ENCODE measurements at regions not wholly inside any gene's neighbourhood (a gene's known extent, or its start where the extent isn't known, plus 50 kb on each side); places are given as distances from the start of the nearest gene placed in this dataset.

DNA sequence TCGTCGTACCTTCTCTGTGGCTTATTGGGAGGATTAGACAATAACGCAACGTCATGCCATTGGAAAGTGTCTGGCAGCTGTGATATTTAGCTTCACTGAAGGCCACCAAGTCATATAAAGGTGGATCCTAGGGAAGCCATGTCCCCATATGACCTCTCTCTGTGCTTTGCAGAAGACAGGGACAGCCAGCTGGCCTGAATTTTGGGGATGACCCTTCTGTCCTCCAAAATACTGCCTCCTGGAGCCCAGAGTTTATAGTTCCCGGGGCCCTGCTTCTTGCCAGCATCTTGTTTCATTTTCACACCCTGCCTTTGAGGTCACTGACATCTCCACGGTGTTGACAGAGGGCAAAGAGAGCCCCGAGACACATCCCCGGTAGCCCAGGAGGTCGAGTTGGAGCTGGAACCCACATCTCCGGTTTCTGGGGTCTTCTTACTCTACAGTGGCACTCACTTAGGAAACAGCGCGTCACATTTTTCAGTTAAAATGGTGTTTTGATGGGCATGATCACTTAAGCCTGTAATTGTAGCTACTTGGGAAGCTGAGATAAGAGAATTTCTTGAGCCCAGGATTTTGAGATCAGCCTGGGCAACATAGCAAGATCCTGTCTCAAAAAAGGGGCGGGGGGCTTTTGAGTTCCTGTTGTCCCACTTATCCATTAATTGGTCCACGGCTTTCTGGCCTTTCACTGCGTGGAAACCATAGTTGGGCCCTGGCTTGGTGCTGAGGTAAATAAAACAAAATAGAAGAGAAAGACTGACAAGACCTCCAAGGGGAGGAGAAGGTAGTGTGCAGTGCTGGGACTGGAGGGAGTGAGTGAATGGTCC, 101.1 kb downstream of the DDX1 start:
- Histone ChIP-seq H3K4me3 (no peak overlapping the region), H3K4me1 (no peaks in the 10 kb centered on the region), H3K27ac (no peak overlapping the region), H3K4me2 (no peak overlapping the region), H3K9me3 (no peaks in the 10 kb centered on the region)
- DNase-seq (ENCODE audit: low read depth in 1 of 2, low spot score in 1 of 2) (no peak), ATAC-seq (no peak), FAIRE-seq (no peak)
- WGBS (ENCODE audit: missing lambda C conversion rate) = 53% methylated on average over 15 of the region's 15 CpGs
- POLR2A ChIA-PET = no interaction called here
- no peak for TF ChIP-seq BHLHE40 (IDR thresholded peaks at IDR 0.05; ENCODE audit: low read depth, low read length)
- no peak for TF ChIP-seq TFCP2L1 (CRISPR knock-in tag; IDR thresholded peaks at IDR 0.05)
- TF ChIP-seq NR3C1 (IDR thresholded peaks at IDR 0.05) = no peak
- TF ChIP-seq MAZ (IDR thresholded peaks at IDR 0.05; ENCODE audit: borderline replicate concordance, low read depth, low read length) = no peak
- TF ChIP-seq HOXA7 (CRISPR knock-in tag; IDR thresholded peaks at IDR 0.05) = no peak
- no peak for TF ChIP-seq PHF8 (IDR thresholded peaks at IDR 0.05; ENCODE audit: borderline replicate concordance, low read depth)
- CTCF ChIA-PET = interaction anchor here (1.0 to 1.1 kb wide), 2 partner anchors 24 to 50 kb away, joined by 3 read pairs; no protein-coding TSS in a partner anchor

- H3K4me1 ChIP-seq = no peaks in the 10 kb centered on the region
- no peak for TF ChIP-seq KDM5A (IDR thresholded peaks at IDR 0.05)
- TF ChIP-seq EHF (CRISPR knock-in tag; IDR thresholded peaks at IDR 0.05) = no peak
- TF ChIP-seq ZNF302 (CRISPR knock-in tag; IDR thresholded peaks at IDR 0.05) = no peak
- TF ChIP-seq HOXA7 (CRISPR knock-in tag; IDR thresholded peaks at IDR 0.05) = no peak
- no peak for TF ChIP-seq HOXB13 (CRISPR knock-in tag; IDR thresholded peaks at IDR 0.05; ENCODE audit: low read depth)
- TF ChIP-seq HOXB5 (CRISPR knock-in tag; IDR thresholded peaks at IDR 0.05) = no peak
- TF ChIP-seq, protein P1, sequence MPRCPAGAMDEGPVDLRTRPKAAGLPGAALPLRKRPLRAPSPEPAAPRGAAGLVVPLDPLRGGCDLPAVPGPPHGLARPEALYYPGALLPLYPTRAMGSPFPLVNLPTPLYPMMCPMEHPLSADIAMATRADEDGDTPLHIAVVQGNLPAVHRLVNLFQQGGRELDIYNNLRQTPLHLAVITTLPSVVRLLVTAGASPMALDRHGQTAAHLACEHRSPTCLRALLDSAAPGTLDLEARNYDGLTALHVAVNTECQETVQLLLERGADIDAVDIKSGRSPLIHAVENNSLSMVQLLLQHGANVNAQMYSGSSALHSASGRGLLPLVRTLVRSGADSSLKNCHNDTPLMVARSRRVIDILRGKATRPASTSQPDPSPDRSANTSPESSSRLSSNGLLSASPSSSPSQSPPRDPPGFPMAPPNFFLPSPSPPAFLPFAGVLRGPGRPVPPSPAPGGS (IDR thresholded peaks at IDR 0.05) = no peak
- no peak for TF ChIP-seq RNF2 (IDR thresholded peaks at IDR 0.05; ENCODE audit: borderline replicate concordance, low read depth)
- TF ChIP-seq, protein P2, sequence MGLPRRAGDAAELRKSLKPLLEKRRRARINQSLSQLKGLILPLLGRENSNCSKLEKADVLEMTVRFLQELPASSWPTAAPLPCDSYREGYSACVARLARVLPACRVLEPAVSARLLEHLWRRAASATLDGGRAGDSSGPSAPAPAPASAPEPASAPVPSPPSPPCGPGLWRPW (IDR thresholded peaks at IDR 0.05) = no peak
- TF ChIP-seq NR3C1 (IDR thresholded peaks at IDR 0.05) = no peak
- no peak for TF ChIP-seq ZFP36 (IDR thresholded peaks at IDR 0.05; ENCODE audit: borderline replicate concordance, partially characterized antibody)
- no peak for TF ChIP-seq BHLHE40 (IDR thresholded peaks at IDR 0.05; ENCODE audit: low read depth, low read length)
- TF ChIP-seq, protein P3, sequence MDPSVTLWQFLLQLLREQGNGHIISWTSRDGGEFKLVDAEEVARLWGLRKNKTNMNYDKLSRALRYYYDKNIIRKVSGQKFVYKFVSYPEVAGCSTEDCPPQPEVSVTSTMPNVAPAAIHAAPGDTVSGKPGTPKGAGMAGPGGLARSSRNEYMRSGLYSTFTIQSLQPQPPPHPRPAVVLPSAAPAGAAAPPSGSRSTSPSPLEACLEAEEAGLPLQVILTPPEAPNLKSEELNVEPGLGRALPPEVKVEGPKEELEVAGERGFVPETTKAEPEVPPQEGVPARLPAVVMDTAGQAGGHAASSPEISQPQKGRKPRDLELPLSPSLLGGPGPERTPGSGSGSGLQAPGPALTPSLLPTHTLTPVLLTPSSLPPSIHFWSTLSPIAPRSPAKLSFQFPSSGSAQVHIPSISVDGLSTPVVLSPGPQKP (IDR thresholded peaks at IDR 0.05; ENCODE audit: low read depth, low read length) = no peak
- H3K9me3 ChIP-seq = no peaks in the 10 kb centered on the region
- WGBS (ENCODE audit: missing lambda C conversion rate) = 85% methylated on average over 4 of the region's 4 CpGs
- no peak overlapping the region for H3K27ac ChIP-seq
- ChIA-PET CTCF (no interaction called here), POLR2A (no interaction called here)
- no peak overlapping the region for H3K4me2 ChIP-seq
- ATAC-seq (no peak), FAIRE-seq (no peak), DNase-seq (ENCODE audit: low read depth in 1 of 2, low spot score in 1 of 2) (no peak)
- no peak overlapping the region for H3K4me3 ChIP-seq
These were observed 101.7 kb downstream of the DDX1 start for GRCh38 chr2:15693382-15693781.

DNA sequence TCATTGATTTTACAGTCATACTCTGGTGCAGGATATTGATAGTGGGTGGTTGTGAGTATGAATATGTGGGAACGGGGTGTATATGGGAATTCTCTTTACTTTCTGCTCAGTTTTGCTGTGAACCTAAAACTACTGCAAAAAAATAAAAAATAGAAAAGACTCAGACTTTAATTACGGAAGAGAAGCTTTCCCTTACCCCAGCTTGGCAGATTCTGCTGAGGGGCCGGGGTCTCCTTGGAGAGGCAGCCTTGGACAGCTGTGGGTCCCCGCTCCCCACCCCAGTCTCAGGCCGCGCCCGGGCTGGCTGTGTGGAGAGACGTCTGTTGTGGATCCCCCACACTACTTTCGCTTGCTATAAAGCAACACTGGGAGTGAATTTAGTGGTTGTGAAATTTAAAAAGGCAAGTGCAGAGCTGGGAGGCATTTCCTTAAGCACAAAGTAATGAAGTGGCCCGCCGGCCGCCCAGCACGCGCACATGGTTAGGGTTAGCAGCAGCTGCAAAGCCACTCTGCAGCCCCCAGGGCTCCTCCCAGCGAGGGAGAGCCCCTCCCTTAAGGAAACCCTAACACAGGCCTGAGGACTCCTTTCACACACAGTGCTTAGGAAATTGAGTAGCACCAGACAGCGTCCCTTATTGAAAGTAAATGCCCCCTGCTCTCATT, 102.4 kb downstream of the DDX1 start:
- 65% methylated on average over 16 of the region's 16 CpGs for WGBS (ENCODE audit: missing lambda C conversion rate)
- no peak for DNase-seq (ENCODE audit: low read depth in 1 of 2, low spot score in 1 of 2)
- no peak for FAIRE-seq
- Histone ChIP-seq H3K4me1 (no peaks in the 10 kb centered on the region), H3K27ac (no peak overlapping the region), H3K4me2 (no peak overlapping the region), H3K4me3 (no peak overlapping the region), H3K9me3 (no peaks in the 10 kb centered on the region)
- ATAC-seq = no peak
- CTCF ChIA-PET = no interaction called here
- POLR2A ChIA-PET = no interaction called here
- TF ChIP-seq FOSL2 (IDR thresholded peaks at IDR 0.05) (no peak), FOSL2 (CRISPR knock-in tag; IDR thresholded peaks at IDR 0.05) (no peak), BHLHE40 (IDR thresholded peaks at IDR 0.05; ENCODE audit: low read depth, low read length) (no peak), POLR2AphosphoS2 (conservative IDR thresholded peaks at IDR 0.05; ENCODE audit: low read length) (no peak), HOXB5 (CRISPR knock-in tag; IDR thresholded peaks at IDR 0.05) (no peak), RNF2 (IDR thresholded peaks at IDR 0.05; ENCODE audit: borderline replicate concordance, low read depth) (no peak), ZSCAN20 (CRISPR knock-in tag; IDR thresholded peaks at IDR 0.05) (no peak), HOXB13 (CRISPR knock-in tag; IDR thresholded peaks at IDR 0.05; ENCODE audit: low read depth) (no peak), CEBPB (IDR thresholded peaks at IDR 0.05) (no peak), MAZ (IDR thresholded peaks at IDR 0.05; ENCODE audit: borderline replicate concordance, low read depth, low read length) (no peak)

Data from A549 (cell line).